PC-3 (cell line): ENCODE measurements at regions not wholly inside any gene's neighbourhood (a gene's known extent, or its start where the extent isn't known, plus 50 kb on each side); places are given as distances from the start of the nearest gene placed in this dataset.
"Not testable (repeated sequence)": the region's sequence is repeated elsewhere in the genome, so short reads cannot be mapped to it uniquely, and the experiment has no call there.

ENCODE experiments used
- EZH2 ChIP-seq: fragments of 300-600 bp; sonication (generic); IDR thresholded peaks from one replicate; pipeline ENCODE4 v1.6.1; 2017; ENCODE audit warnings: antibody characterized with exemption, mild to moderate bottlenecking, low read length; ENCODE audit not compliant: unreplicated experiment
- EZH2phosphoT487 ChIP-seq: fragments of 300-600 bp; sonication (generic); IDR thresholded peaks from 2 replicates; pipeline ENCODE4 v1.6.1; 2018; ENCODE audit warnings: mild to moderate bottlenecking, antibody characterized with exemption, low read length, borderline replicate concordance
- TF ChIP-seq, protein P1 (sequence below): fragments of 300-600 bp; sonication (generic); conservative IDR thresholded peaks from 2 replicates; pipeline ENCODE4 v1.5.1; 2017; ENCODE audit warnings: antibody characterized with exemption, low read depth, mild to moderate bottlenecking, low read length

DNA sequence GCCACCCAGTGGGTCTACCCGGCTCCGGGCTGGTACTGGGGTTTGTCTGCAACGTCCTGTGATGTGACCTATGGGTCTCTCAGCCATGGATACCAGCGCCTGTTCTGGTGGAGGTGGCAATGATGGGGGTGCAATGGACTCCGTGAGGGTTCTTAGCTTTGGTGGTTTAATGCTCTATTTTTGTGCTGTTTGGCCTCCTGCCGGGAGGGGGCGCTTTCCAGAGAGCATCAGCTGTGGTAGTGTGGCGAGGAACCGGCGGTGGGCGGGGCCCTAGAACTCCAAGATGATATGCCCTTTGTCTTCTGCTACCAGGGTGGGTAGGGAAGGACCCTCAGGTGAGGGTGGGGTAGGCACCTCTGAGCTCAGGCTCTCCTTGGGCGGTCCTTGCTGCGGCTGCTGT, 324.1 kb upstream of the ZFP42 start:
- not testable (repeated sequence) for TF ChIP-seq EZH2, EZH2phosphoT487
- TF ChIP-seq, protein P1, sequence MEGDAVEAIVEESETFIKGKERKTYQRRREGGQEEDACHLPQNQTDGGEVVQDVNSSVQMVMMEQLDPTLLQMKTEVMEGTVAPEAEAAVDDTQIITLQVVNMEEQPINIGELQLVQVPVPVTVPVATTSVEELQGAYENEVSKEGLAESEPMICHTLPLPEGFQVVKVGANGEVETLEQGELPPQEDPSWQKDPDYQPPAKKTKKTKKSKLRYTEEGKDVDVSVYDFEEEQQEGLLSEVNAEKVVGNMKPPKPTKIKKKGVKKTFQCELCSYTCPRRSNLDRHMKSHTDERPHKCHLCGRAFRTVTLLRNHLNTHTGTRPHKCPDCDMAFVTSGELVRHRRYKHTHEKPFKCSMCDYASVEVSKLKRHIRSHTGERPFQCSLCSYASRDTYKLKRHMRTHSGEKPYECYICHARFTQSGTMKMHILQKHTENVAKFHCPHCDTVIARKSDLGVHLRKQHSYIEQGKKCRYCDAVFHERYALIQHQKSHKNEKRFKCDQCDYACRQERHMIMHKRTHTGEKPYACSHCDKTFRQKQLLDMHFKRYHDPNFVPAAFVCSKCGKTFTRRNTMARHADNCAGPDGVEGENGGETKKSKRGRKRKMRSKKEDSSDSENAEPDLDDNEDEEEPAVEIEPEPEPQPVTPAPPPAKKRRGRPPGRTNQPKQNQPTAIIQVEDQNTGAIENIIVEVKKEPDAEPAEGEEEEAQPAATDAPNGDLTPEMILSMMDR: not testable (repeated sequence)
